Adrenal gland (tissue), 9 donors: ENCODE measurements at regions not wholly inside any gene's neighbourhood (a gene's known extent, or its start where the extent isn't known, plus 50 kb on each side); places are given as distances from the start of the nearest gene placed in this dataset.

Source experiments
- DNase-seq, 7 donors: peaks; one replicate each; pipeline ENCODE4 v3.0.0-alpha.2; 2019 to 2020
- H3K27ac ChIP-seq, 5 donors: fragments of 200-600 bp; sonication (generic) in 4 of 5; 1 replicate in 3 of 5; 2 replicates in 2 of 5; pipeline versions ENCODE4 v1.5.1 to v1.8.0; 2016 to 2020; ENCODE audit warnings: mild to moderate bottlenecking in 1 of 5
- H3K27me3 ChIP-seq: fragments of 200-600 bp; 2 replicates; pipeline ENCODE4 v1.8.0; 2021
- H3K36me3 ChIP-seq, 2 donors: fragments of 200-600 bp; replicated peaks in 1 of 2; 1 replicate in 1 of 2; 2 replicates in 1 of 2; pipeline versions ENCODE4 v1.5.1 to v1.8.0; 2018 to 2022
- H3K4me1 ChIP-seq, 2 donors: fragments of 200-600 bp; replicated peaks in 1 of 2; 1 replicate in 1 of 2; 2 replicates in 1 of 2; pipeline versions ENCODE4 v1.5.1 to v1.8.0; 2018 to 2021
- H3K4me3 ChIP-seq, 4 donors: fragments of 200-600 bp; sonication (generic) in 3 of 4; one replicate each; pipeline ENCODE4 v1.5.1; 2016 to 2018
- H3K9me3 ChIP-seq, 3 donors: fragments of 200-600 bp; sonication (generic) in 1 of 3; replicated peaks in 1 of 3; 1 replicate in 2 of 3; 2 replicates in 1 of 3; pipeline versions ENCODE4 v1.5.1 to v1.8.0; 2016 to 2021
- POLR2A ChIP-seq, 2 donors: fragments of 450-650 bp; IDR thresholded peaks; one replicate each; pipeline ENCODE4 v1.6.1; 2017; ENCODE audit warnings: antibody characterized with exemption in 2 of 2, mild to moderate bottlenecking in 2 of 2, moderate library complexity in 1 of 2
- WGBS, 4 donors: extraction: QIAGEN DNeasy Blood & Tissue Kit in 2 of 4; methylation state at CpG; one replicate each; pipeline versions ENCODE4 v1.1.5 to v1.1.7; 2013 to 2017; 5-methylcytosine and 5-hydroxymethylcytosine counted together
- intact Hi-C, 2 donors: fragments of 100-400 bp; cut with DNase I; formaldehyde crosslinking; loops; one replicate each; pipeline versions ENCODE4 v1.14.1 to v1.15.0; 2022 to 2023
- TF ChIP-seq, protein P1 (sequence below), 6 experiments: fragments of 450-650 bp in 4 of 6; fragments of 200-600 bp in 2 of 6; sonication (generic) in 1 of 6; IDR thresholded peaks; 1 replicate in 5 of 6; 2 replicates in 1 of 6; pipeline versions ENCODE4 v1.5.1 to v1.8.0; 2016 to 2021; ENCODE audit warnings: antibody characterized with exemption in 6 of 6, mild to moderate bottlenecking in 2 of 6, moderate library complexity in 1 of 6
- donor health status: healthy with polysubstance abuse.
- donor health status: Bipolar disorder and iron deficiency.
- donor health status: DM: yes; HTN: yes; CAD: no.
- donor health status: DM: no; HTN: no; CAD: no.
- donor health status: DM: no; HTN: no; CAD: no.

- Histone ChIP-seq H3K4me3 (no peak overlapping the region), H3K9me3 (no peaks in the 10 kb centered on the region), H3K27ac (no peak overlapping the region), H3K36me3 (no peaks in the 10 kb centered on the region), H3K27me3 (no peaks in the 10 kb centered on the region), H3K4me1 (no peaks in the 10 kb centered on the region)
- intact Hi-C loops, result no loop called here
- DNase-seq, result no peak
- WGBS, 4 donors, result 73 to 88% (median 74%) methylated on average over 2 of the region's 2 CpGs
- TF ChIP-seq POLR2A (IDR thresholded peaks at IDR 0.05), result no peak
- TF ChIP-seq, protein P1, sequence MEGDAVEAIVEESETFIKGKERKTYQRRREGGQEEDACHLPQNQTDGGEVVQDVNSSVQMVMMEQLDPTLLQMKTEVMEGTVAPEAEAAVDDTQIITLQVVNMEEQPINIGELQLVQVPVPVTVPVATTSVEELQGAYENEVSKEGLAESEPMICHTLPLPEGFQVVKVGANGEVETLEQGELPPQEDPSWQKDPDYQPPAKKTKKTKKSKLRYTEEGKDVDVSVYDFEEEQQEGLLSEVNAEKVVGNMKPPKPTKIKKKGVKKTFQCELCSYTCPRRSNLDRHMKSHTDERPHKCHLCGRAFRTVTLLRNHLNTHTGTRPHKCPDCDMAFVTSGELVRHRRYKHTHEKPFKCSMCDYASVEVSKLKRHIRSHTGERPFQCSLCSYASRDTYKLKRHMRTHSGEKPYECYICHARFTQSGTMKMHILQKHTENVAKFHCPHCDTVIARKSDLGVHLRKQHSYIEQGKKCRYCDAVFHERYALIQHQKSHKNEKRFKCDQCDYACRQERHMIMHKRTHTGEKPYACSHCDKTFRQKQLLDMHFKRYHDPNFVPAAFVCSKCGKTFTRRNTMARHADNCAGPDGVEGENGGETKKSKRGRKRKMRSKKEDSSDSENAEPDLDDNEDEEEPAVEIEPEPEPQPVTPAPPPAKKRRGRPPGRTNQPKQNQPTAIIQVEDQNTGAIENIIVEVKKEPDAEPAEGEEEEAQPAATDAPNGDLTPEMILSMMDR (IDR thresholded peaks at IDR 0.05), result no peak
Measured at GRCh38 chr6:48713612-48714011, 602.6 kb upstream of the PTCHD4 start.

DNA sequence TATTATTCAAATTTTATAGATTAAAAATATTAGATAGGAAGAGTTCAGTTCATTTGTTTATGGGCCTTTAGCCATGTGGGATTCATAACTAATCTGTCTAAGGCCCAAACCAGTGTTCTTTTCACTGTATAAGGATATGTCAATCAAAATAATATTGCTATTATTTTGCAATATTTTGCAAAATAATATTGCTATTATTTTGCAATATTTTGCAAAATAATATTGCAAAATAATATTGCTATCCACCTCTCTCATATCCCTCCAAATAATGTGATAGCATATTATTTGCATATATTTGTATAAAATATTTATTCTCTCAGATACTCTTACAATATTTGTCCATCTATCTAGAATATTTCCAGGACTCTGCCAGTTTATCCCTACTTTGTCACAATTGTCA, 595.3 kb upstream of the PTCHD4 start:
- intact Hi-C loops, result no loop called here
- Histone ChIP-seq H3K36me3 (no peaks in the 10 kb centered on the region), H3K4me1 (no peaks in the 10 kb centered on the region), H3K9me3 (no peaks in the 10 kb centered on the region), H3K27me3 (no peaks in the 10 kb centered on the region), H3K27ac (no peak overlapping the region), H3K4me3 (no peak overlapping the region)
- TF ChIP-seq POLR2A (IDR thresholded peaks at IDR 0.05), result no peak
- no peak for DNase-seq

DNA sequence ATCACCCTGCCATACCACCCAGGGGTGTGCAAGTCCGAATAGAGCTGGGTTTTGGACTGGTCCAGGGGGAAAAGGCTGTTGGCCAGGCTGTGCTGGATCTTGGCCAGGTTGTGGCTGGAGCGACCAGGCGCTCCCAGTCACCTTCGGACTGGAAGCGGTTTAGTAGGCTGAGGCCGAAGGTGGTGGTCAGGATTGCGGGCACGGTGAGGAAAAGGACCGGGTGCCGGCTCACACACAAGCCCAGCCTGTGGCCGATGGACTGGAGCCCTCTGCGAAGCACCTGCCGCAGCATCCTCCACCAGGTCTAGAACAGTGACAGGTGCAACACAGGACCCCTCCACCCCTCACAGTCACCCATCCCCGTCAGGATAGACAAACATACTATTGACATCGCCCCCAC, 590.6 kb upstream of the PTCHD4 start:
- Histone ChIP-seq H3K4me3 (no peak overlapping the region), H3K9me3 (no peaks in the 10 kb centered on the region), H3K36me3 (no peaks in the 10 kb centered on the region), H3K27me3 (no peaks in the 10 kb centered on the region), H3K4me1 (no peaks in the 10 kb centered on the region), H3K27ac (no peak overlapping the region)
- DNase-seq, result no peak
- intact Hi-C loops, result no loop called here
- WGBS, 4 donors, result 80 to 86% (median 83%) methylated on average over 7 to 15 of the region's 15 CpGs
- TF ChIP-seq, protein P1 (IDR thresholded peaks at IDR 0.05), result no peak
- no peak for TF ChIP-seq POLR2A (IDR thresholded peaks at IDR 0.05)

DNA sequence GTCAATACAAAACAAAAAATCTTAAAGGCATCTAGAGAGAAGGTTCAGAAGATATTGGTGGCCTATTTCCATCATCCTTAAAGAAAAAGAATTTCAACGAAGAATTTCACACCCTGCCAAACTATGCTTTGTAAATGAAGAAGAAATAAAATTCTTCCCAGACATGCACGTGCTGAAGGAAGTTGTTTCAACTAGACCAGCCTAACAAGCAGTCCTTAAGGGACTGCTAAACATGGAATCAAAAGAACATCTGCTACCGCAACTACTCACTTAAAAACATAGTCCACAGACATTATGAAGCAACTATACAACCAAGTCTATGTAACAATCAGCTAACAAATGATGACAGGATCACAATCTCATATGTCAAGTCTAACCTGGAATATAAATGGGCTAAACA, 584.9 kb upstream of the PTCHD4 start:
- DNase-seq, result no peak
- Histone ChIP-seq H3K4me3 (no peak overlapping the region), H3K27ac (no peak overlapping the region), H3K4me1 (no peaks in the 10 kb centered on the region), H3K27me3 (no peaks in the 10 kb centered on the region), H3K9me3 (no peaks in the 10 kb centered on the region), H3K36me3 (no peaks in the 10 kb centered on the region)
- TF ChIP-seq, protein P1 (IDR thresholded peaks at IDR 0.05), result no peak
- no peak for TF ChIP-seq POLR2A (IDR thresholded peaks at IDR 0.05)
- 82 to 87% (median 85%) methylated on average over 3 of the region's 3 CpGs for WGBS, 4 donors
- intact Hi-C loops, result no loop called here

GRCh38 chr6:48691420-48691819, 580.4 kb upstream of the PTCHD4 start:
- WGBS, 4 donors, result 70 to 88% (median 81%) methylated on average over 2 of the region's 2 CpGs
- intact Hi-C loops, result no loop called here
- no peak for TF ChIP-seq POLR2A (IDR thresholded peaks at IDR 0.05)
- TF ChIP-seq, protein P1 (IDR thresholded peaks at IDR 0.05), result no peak

More at GRCh38 chr6:48691420-48691819, 580.4 kb upstream of the PTCHD4 start:
- no peak overlapping the region for H3K27ac ChIP-seq
- no peaks in the 10 kb centered on the region for H3K4me1 ChIP-seq
- DNase-seq, result no peak
- H3K9me3 ChIP-seq, result no peaks in the 10 kb centered on the region
- no peaks in the 10 kb centered on the region for H3K27me3 ChIP-seq
- no peak overlapping the region for H3K4me3 ChIP-seq
- no peaks in the 10 kb centered on the region for H3K36me3 ChIP-seq
